ENCODE measurements at regions not wholly inside any gene's neighbourhood (a gene's known extent, or its start where the extent isn't known, plus 50 kb on each side); places are given as distances from the start of the nearest gene placed in this dataset.
"Not testable (repeated sequence)": the region's sequence is repeated elsewhere in the genome, so short reads cannot be mapped to it uniquely, and the experiment has no call there.

DNA sequence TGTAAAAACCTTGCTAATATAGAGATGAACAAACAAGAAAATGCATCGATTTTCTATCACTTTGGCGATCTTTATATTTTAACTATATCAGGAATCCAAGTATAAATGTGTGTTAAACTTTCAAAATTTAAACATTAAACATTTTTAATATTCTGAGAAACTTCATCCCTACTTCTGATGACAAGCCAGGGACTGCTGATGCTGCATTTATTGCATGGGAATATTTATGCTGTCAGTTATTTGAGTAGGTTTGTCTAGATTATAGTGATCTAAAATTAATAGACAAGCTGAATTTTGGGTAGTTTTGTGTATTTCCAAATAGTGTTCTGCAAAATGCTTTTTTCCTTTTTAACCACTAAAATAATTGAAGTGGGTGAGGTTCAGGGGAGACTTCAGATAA, 175.3 kb downstream of the LEPR start:
- no peaks in the 10 kb centered on the region for H3K9me3 Mint-ChIP-seq

GRCh38 chr1:65596768-65597167, 176.3 kb downstream of the LEPR start:
- Mint-ChIP-seq H3K4me1 (no peaks in the 10 kb centered on the region), H3K9me3 (no peaks in the 10 kb centered on the region), H3K27ac (no peak overlapping the region), H3K27me3 (no peaks in the 10 kb centered on the region), H3K4me3 (no peak overlapping the region), H3K36me3 (peaks cover 2% of the 10 kb centered on the region)
- no peak for DNase-seq

More for the DNA sequence above, 175.3 kb downstream of the LEPR start:
- no peak for DNase-seq
- Mint-ChIP-seq H3K27me3 (no peaks in the 10 kb centered on the region), H3K4me3 (no peak overlapping the region), H3K27ac (no peak overlapping the region), H3K4me1 (no peaks in the 10 kb centered on the region), H3K36me3 (peaks cover 2% of the 10 kb centered on the region)

- Mint-ChIP-seq H3K9me3 (no peaks in the 10 kb centered on the region), H3K27ac (no peak overlapping the region), H3K36me3 (no peaks in the 10 kb centered on the region), H3K27me3 (no peaks in the 10 kb centered on the region), H3K4me3 (no peak overlapping the region), H3K4me1 (no peaks in the 10 kb centered on the region)
- no peak for DNase-seq
Measured at GRCh38 chr1:65605621-65606020, 185.2 kb downstream of the LEPR start.

GRCh38 chr1:65606426-65606825, 186.0 kb downstream of the LEPR start:
- H3K27ac Mint-ChIP-seq, result no peak overlapping the region
- no peak for DNase-seq
- no peaks in the 10 kb centered on the region for H3K27me3 Mint-ChIP-seq
- no peaks in the 10 kb centered on the region for H3K9me3 Mint-ChIP-seq
- H3K36me3 Mint-ChIP-seq, result no peaks in the 10 kb centered on the region
- no peaks in the 10 kb centered on the region for H3K4me1 Mint-ChIP-seq
- no peak overlapping the region for H3K4me3 Mint-ChIP-seq

GRCh38 chr1:65613884-65614283, 178.8 kb upstream of the PDE4B start:
- no peak overlapping the region for H3K27ac Mint-ChIP-seq
- no peaks in the 10 kb centered on the region for H3K36me3 Mint-ChIP-seq
- no peaks in the 10 kb centered on the region for H3K4me1 Mint-ChIP-seq
- H3K9me3 Mint-ChIP-seq, result no peaks in the 10 kb centered on the region
- H3K4me3 Mint-ChIP-seq, result no peak overlapping the region
- DNase-seq, result no peak
- H3K27me3 Mint-ChIP-seq, result no peaks in the 10 kb centered on the region

GRCh38 chr1:65615859-65616258, 176.8 kb upstream of the PDE4B start:
- Mint-ChIP-seq H3K4me3 (no peak overlapping the region), H3K36me3 (no peaks in the 10 kb centered on the region), H3K4me1 (no peaks in the 10 kb centered on the region), H3K9me3 (no peaks in the 10 kb centered on the region), H3K27ac (no peak overlapping the region), H3K27me3 (no peaks in the 10 kb centered on the region)
- DNase-seq, result no peak

- H3K4me3 Mint-ChIP-seq, H3K27me3 Mint-ChIP-seq, H3K27ac Mint-ChIP-seq, DNase-seq, H3K9me3 Mint-ChIP-seq, H3K36me3 Mint-ChIP-seq, H3K4me1 Mint-ChIP-seq: not testable (repeated sequence)
Measured at GRCh38 chr1:65621721-65622120, 171.0 kb upstream of the PDE4B start.

DNA sequence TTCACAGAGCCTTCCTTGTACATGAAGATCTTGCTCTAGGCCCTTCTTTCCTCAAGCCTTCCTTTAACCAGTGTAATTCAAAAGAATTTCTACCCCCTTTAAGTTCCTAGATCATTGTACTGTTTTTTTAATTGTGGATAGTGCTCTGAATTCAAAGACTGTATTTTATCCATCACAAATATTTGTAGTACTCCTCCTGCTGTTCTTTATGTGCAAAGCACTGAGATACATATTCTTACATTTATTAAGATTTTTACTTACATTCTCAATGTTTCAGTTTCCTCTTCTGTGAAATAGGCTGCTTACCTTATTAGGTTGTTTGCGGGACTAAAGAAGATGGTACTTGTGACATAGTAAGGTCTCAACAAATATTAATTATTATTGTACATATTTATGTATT, 168.8 kb upstream of the PDE4B start:
- no peaks in the 10 kb centered on the region for H3K9me3 Mint-ChIP-seq
- H3K27me3 Mint-ChIP-seq, result no peaks in the 10 kb centered on the region
- no peaks in the 10 kb centered on the region for H3K4me1 Mint-ChIP-seq
- H3K27ac Mint-ChIP-seq, result no peak overlapping the region
- no peak overlapping the region for H3K4me3 Mint-ChIP-seq
- H3K36me3 Mint-ChIP-seq, result no peaks in the 10 kb centered on the region
- DNase-seq, result no peak

DNA sequence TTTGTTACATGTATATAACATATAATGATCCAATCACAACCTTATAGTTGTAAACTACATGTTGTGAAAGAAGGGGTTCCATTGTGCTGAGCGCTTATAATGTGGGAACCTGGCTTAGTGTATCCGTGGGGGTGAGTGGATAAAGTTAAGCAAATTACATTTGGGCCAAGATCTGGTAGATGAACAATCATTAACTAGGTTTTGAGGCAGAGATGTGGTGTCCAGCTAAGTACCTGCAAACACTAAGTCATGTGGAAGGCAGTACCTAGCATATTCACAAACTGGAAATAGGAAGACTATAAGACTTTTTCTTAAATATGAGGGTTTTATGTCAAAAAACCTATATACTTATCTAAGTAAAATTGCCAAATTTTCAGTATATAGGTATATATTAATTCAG, 167.2 kb upstream of the PDE4B start:
- no peak overlapping the region for H3K27ac Mint-ChIP-seq
- no peak for DNase-seq
- H3K27me3 Mint-ChIP-seq, result no peaks in the 10 kb centered on the region
- H3K36me3 Mint-ChIP-seq, result no peaks in the 10 kb centered on the region
- no peak overlapping the region for H3K4me3 Mint-ChIP-seq
- H3K4me1 Mint-ChIP-seq, result no peaks in the 10 kb centered on the region
- no peaks in the 10 kb centered on the region for H3K9me3 Mint-ChIP-seq

- no peaks in the 10 kb centered on the region for H3K9me3 Mint-ChIP-seq
- no peaks in the 10 kb centered on the region for H3K4me1 Mint-ChIP-seq
- no peaks in the 10 kb centered on the region for H3K36me3 Mint-ChIP-seq
- no peak overlapping the region for H3K27ac Mint-ChIP-seq
- no peak for DNase-seq
- no peaks in the 10 kb centered on the region for H3K27me3 Mint-ChIP-seq
- H3K4me3 Mint-ChIP-seq, result no peak overlapping the region
Measured at GRCh38 chr1:65626003-65626402, 166.7 kb upstream of the PDE4B start.

GRCh38 chr1:65629788-65630187, 162.9 kb upstream of the PDE4B start:
- H3K4me3 Mint-ChIP-seq, result no peak overlapping the region
- no peaks in the 10 kb centered on the region for H3K4me1 Mint-ChIP-seq
- H3K27me3 Mint-ChIP-seq, result no peaks in the 10 kb centered on the region
- H3K9me3 Mint-ChIP-seq, result no peaks in the 10 kb centered on the region
- H3K36me3 Mint-ChIP-seq, result no peaks in the 10 kb centered on the region
- no peak for DNase-seq
- H3K27ac Mint-ChIP-seq, result no peak overlapping the region

GRCh38 chr1:65630855-65631254, 161.8 kb upstream of the PDE4B start:
- no peak overlapping the region for H3K4me3 Mint-ChIP-seq
- no peaks in the 10 kb centered on the region for H3K36me3 Mint-ChIP-seq
- H3K27ac Mint-ChIP-seq, result no peak overlapping the region
- H3K4me1 Mint-ChIP-seq, result no peaks in the 10 kb centered on the region
- no peaks in the 10 kb centered on the region for H3K9me3 Mint-ChIP-seq
- H3K27me3 Mint-ChIP-seq, result no peaks in the 10 kb centered on the region
- DNase-seq, result no peak

DNA sequence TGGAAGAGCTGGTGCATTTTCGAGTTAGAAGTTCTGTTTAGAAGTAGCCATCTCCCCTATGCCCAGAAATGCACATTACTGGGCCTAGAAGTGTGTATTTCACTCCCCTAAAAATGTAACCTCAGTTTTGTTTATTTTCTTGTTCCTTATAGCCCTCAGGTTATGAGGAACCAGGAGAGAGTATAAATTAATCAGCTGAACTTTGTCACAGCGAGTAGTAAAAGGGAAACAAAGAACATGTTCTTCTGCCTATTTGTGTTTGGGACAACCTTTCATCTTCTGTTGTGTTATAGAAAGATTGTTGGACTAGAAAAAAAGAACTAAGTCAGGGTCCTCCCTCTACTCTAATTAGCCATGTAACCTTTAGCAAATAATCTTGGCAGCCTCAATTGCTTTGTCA, 160.5 kb upstream of the PDE4B start:
- no peak for DNase-seq
- H3K36me3 Mint-ChIP-seq, result no peaks in the 10 kb centered on the region
- H3K4me1 Mint-ChIP-seq, result no peaks in the 10 kb centered on the region
- H3K4me3 Mint-ChIP-seq, result no peak overlapping the region
- H3K27ac Mint-ChIP-seq, result no peak overlapping the region
- H3K27me3 Mint-ChIP-seq, result no peaks in the 10 kb centered on the region
- H3K9me3 Mint-ChIP-seq, result no peaks in the 10 kb centered on the region

- no peak for DNase-seq
- H3K27ac Mint-ChIP-seq, result no peak overlapping the region
- H3K27me3 Mint-ChIP-seq, result peaks cover 10% of the 10 kb centered on the region
- no peaks in the 10 kb centered on the region for H3K36me3 Mint-ChIP-seq
- H3K4me1 Mint-ChIP-seq, result no peaks in the 10 kb centered on the region
- no peaks in the 10 kb centered on the region for H3K9me3 Mint-ChIP-seq
- no peak overlapping the region for H3K4me3 Mint-ChIP-seq
Measured at GRCh38 chr1:65640046-65640445, 152.6 kb upstream of the PDE4B start.

DNA sequence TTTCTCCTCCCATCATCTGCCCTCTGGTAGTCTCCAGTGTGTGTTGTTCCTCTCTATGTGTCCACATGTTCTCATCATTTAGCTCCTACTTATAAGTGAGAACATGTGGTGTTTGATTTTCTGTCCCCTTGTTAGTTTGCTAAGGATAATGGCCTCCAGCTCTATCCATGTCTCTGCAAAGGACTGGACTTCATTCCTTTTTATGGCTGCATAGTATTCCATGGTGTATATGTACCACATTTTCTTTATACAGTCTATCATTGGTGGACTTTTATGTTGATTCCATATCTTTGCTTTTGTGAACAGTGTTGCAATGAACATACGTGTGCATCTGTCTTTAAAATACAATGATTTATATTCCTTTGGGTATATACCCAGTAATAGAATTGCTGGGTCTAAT, 143.5 kb upstream of the PDE4B start:
- H3K4me3 Mint-ChIP-seq, H3K36me3 Mint-ChIP-seq, H3K27ac Mint-ChIP-seq, H3K9me3 Mint-ChIP-seq, H3K4me1 Mint-ChIP-seq, DNase-seq: not testable (repeated sequence)
- H3K27me3 Mint-ChIP-seq, result peaks cover 20% of the 10 kb centered on the region

DNA sequence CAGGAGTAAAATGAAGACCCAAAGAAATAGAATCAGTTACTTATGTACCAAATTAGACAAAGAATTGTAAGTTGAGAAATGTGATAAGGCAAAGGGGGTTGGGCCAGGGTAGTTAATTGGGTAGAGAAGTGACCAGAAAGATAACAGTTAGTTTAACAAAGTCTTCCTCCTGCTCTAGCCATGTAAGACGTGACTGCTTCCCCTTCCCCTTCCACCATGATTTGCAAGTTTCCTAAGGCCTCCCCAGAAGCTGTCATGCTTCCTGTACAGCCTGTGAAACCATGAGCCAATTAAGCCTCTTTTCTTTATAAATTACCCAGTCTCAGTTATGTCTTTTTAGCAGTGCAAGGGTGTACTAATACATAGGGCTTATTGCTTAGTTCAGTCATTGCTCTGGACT, 142.0 kb upstream of the PDE4B start:
- no peak for DNase-seq
- H3K4me1 Mint-ChIP-seq, result no peaks in the 10 kb centered on the region
- H3K4me3 Mint-ChIP-seq, result no peak overlapping the region
- H3K27me3 Mint-ChIP-seq, result peaks cover 25% of the 10 kb centered on the region
- H3K27ac Mint-ChIP-seq, result no peak overlapping the region
- H3K36me3 Mint-ChIP-seq, result no peaks in the 10 kb centered on the region
- peaks cover 6% of the 10 kb centered on the region for H3K9me3 Mint-ChIP-seq

DNA sequence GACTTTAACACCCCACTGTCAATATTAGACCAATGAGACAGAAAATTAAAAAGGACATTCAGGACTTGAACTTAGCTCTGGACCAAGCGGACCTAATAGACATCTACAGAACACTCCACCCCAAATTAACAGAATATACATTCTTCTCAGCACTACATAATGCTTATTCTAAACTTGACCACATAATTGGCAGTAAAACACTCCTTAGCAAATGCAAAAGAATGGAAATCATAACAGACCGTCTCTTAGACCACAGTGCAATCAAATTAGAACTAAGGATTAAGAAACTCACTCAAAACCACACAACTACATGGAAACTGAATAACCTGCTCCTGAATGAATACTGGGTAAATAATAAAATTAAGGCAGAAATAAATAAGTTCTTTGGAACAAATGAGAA, 138.2 kb upstream of the PDE4B start:
- not testable (repeated sequence) for DNase-seq, H3K4me1 Mint-ChIP-seq, H3K9me3 Mint-ChIP-seq

More for the DNA sequence above, 138.2 kb upstream of the PDE4B start:
- H3K36me3 Mint-ChIP-seq, H3K4me3 Mint-ChIP-seq, H3K27ac Mint-ChIP-seq: not testable (repeated sequence)
- H3K27me3 Mint-ChIP-seq, result peaks cover 25% of the 10 kb centered on the region
